HCT116 (cell line): ENCODE measurements at regions not wholly inside any gene's neighbourhood (a gene's known extent, or its start where the extent isn't known, plus 50 kb on each side); places are given as distances from the start of the nearest gene placed in this dataset.

Experiments
- CBX3 ChIP-seq: IDR thresholded peaks from 2 replicates; pipeline ENCODE4 v1.6.1; 2012; ENCODE audit warnings: low read depth
- CEBPB ChIP-seq: IDR thresholded peaks from 2 replicates; pipeline ENCODE4 v1.6.1; 2012; ENCODE audit warnings: low read depth
- EZH2 ChIP-seq: fragments of 200-600 bp; sonication (generic); IDR thresholded peaks from 2 replicates; pipeline ENCODE4 v1.6.1; 2017; ENCODE audit warnings: antibody characterized with exemption, mixed run types
- EZH2phosphoT487 ChIP-seq: fragments of 200-600 bp; IDR thresholded peaks from 2 replicates; pipeline ENCODE4 v1.6.1; 2018; ENCODE audit warnings: antibody characterized with exemption, borderline replicate concordance
- POLR2A ChIP-seq: IDR thresholded peaks from 2 replicates; pipeline ENCODE4 v1.7.0; 2011; ENCODE audit warnings: borderline replicate concordance; ENCODE audit not compliant: insufficient read depth, insufficient read length; ENCODE audit errors: extremely low read depth
- POLR2AphosphoS5 ChIP-seq: IDR thresholded peaks from 2 replicates; pipeline ENCODE4 v1.6.1; 2011; ENCODE audit warnings: mild to moderate bottlenecking, low read depth, low read length, moderate library complexity
- RAD21 ChIP-seq: IDR thresholded peaks from 2 replicates; pipeline ENCODE4 v1.6.1; 2012; ENCODE audit warnings: low read depth, mild to moderate bottlenecking
- SIN3A ChIP-seq: IDR thresholded peaks from 2 replicates; pipeline ENCODE4 v1.6.1; 2012; ENCODE audit warnings: low read depth
- SP1 ChIP-seq: IDR thresholded peaks from 2 replicates; pipeline ENCODE4 v1.6.1; 2012; ENCODE audit warnings: low read depth
- ZNF274 ChIP-seq: fragments of 200-500 bp; sonication (Bioruptor generic); IDR thresholded peaks from 2 replicates; pipeline ENCODE4 v1.6.1; 2014; ENCODE audit warnings: mild to moderate bottlenecking, low read depth, low read length, inconsistent platforms
- TF ChIP-seq, protein P1 (sequence below), 3 experiments: fragments of 200-600 bp in 1 of 3; sonication (generic) in 1 of 3; IDR thresholded peaks in 2 of 3; conservative IDR thresholded peaks in 1 of 3; 2 replicates each; pipeline ENCODE4 v1.5.1; 2012 to 2017; ENCODE audit warnings: low read depth in 2 of 3, low read length in 2 of 3, antibody characterized with exemption in 1 of 3, borderline replicate concordance in 1 of 3, control low read depth in 1 of 3, mild to moderate bottlenecking in 1 of 3, mixed read lengths in 1 of 3, mixed run types in 1 of 3, moderate library complexity in 1 of 3; ENCODE audit not compliant: insufficient read depth in 1 of 3
- TF ChIP-seq, protein P2 (sequence below): IDR thresholded peaks from 2 replicates; pipeline ENCODE4 v1.6.1; 2011; ENCODE audit warnings: mild to moderate bottlenecking, low read length, moderate library complexity; ENCODE audit not compliant: insufficient replicate concordance; ENCODE audit errors: extremely low read depth
- TF ChIP-seq, protein P3 (sequence below): IDR thresholded peaks from 2 replicates; pipeline ENCODE4 v1.6.1; 2012

DNA sequence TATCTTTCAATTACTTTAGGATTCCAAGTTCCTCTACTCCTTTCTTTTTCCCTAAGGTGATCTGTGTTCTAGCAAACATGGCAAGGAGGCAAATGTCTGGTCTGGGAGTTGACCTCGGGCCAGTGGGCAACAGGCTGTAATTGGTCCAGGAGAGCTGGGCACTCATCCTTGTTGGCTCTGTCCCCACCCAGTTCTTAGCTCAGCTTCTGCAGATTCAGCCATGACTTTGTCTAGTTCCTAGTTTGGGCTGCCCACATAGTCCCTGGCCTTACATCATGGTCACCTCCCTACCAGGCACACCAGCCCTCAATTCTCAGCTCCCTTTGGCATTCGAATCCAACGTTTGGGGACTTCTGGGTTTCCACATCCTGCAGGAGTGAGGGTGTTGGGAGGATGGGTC lies 92.1 kb upstream of the DAP start:
- no peak for TF ChIP-seq POLR2A
- TF ChIP-seq, protein P1, sequence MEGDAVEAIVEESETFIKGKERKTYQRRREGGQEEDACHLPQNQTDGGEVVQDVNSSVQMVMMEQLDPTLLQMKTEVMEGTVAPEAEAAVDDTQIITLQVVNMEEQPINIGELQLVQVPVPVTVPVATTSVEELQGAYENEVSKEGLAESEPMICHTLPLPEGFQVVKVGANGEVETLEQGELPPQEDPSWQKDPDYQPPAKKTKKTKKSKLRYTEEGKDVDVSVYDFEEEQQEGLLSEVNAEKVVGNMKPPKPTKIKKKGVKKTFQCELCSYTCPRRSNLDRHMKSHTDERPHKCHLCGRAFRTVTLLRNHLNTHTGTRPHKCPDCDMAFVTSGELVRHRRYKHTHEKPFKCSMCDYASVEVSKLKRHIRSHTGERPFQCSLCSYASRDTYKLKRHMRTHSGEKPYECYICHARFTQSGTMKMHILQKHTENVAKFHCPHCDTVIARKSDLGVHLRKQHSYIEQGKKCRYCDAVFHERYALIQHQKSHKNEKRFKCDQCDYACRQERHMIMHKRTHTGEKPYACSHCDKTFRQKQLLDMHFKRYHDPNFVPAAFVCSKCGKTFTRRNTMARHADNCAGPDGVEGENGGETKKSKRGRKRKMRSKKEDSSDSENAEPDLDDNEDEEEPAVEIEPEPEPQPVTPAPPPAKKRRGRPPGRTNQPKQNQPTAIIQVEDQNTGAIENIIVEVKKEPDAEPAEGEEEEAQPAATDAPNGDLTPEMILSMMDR (IDR thresholded peaks at IDR 0.05 in 2 of 3, conservative IDR thresholded peaks at IDR 0.05 in 1 of 3; ENCODE audit: borderline replicate concordance in 1 of 3, insufficient read depth in 1 of 3, low read depth in 2 of 3, low read length in 2 of 3): no peak
- no peak for TF ChIP-seq EZH2
- no peak for TF ChIP-seq POLR2AphosphoS5
- no peak for TF ChIP-seq CEBPB
- no peak for TF ChIP-seq EZH2phosphoT487
- TF ChIP-seq SIN3A: no peak
- TF ChIP-seq, protein P2, sequence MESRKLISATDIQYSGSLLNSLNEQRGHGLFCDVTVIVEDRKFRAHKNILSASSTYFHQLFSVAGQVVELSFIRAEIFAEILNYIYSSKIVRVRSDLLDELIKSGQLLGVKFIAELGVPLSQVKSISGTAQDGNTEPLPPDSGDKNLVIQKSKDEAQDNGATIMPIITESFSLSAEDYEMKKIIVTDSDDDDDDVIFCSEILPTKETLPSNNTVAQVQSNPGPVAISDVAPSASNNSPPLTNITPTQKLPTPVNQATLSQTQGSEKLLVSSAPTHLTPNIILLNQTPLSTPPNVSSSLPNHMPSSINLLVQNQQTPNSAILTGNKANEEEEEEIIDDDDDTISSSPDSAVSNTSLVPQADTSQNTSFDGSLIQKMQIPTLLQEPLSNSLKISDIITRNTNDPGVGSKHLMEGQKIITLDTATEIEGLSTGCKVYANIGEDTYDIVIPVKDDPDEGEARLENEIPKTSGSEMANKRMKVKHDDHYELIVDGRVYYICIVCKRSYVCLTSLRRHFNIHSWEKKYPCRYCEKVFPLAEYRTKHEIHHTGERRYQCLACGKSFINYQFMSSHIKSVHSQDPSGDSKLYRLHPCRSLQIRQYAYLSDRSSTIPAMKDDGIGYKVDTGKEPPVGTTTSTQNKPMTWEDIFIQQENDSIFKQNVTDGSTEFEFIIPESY: no peak
- TF ChIP-seq RAD21: no peak
- no peak for TF ChIP-seq SP1
- TF ChIP-seq, protein P3, sequence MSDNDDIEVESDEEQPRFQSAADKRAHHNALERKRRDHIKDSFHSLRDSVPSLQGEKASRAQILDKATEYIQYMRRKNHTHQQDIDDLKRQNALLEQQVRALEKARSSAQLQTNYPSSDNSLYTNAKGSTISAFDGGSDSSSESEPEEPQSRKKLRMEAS: no peak
- no peak for TF ChIP-seq CBX3
- TF ChIP-seq ZNF274: no peak
